ENCODE measurements at regions not wholly inside any gene's neighbourhood (a gene's known extent, or its start where the extent isn't known, plus 50 kb on each side); places are given as distances from the start of the nearest gene placed in this dataset.

- intact Hi-C loops (cut with DNase I; ENCODE audit: low total_unique reads) = no loop called here
- no peak for DNase-seq (ENCODE audit: low spot score in 2 of 2)
- TF ChIP-seq POLR2A (IDR thresholded peaks at IDR 0.05) = no peak
- TF ChIP-seq, protein P1, sequence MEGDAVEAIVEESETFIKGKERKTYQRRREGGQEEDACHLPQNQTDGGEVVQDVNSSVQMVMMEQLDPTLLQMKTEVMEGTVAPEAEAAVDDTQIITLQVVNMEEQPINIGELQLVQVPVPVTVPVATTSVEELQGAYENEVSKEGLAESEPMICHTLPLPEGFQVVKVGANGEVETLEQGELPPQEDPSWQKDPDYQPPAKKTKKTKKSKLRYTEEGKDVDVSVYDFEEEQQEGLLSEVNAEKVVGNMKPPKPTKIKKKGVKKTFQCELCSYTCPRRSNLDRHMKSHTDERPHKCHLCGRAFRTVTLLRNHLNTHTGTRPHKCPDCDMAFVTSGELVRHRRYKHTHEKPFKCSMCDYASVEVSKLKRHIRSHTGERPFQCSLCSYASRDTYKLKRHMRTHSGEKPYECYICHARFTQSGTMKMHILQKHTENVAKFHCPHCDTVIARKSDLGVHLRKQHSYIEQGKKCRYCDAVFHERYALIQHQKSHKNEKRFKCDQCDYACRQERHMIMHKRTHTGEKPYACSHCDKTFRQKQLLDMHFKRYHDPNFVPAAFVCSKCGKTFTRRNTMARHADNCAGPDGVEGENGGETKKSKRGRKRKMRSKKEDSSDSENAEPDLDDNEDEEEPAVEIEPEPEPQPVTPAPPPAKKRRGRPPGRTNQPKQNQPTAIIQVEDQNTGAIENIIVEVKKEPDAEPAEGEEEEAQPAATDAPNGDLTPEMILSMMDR (IDR thresholded peaks at IDR 0.05) = no peak
- H3K4me3 ChIP-seq (ENCODE audit: low read depth, poor library complexity, severe bottlenecking) = no peak overlapping the region
- 86 to 91% methylated on average over 5 of the region's 5 CpGs for WGBS, 2 donors
Observed at GRCh38 chr15:37856109-37856508, 78.3 kb upstream of the TMCO5A start.

DNA sequence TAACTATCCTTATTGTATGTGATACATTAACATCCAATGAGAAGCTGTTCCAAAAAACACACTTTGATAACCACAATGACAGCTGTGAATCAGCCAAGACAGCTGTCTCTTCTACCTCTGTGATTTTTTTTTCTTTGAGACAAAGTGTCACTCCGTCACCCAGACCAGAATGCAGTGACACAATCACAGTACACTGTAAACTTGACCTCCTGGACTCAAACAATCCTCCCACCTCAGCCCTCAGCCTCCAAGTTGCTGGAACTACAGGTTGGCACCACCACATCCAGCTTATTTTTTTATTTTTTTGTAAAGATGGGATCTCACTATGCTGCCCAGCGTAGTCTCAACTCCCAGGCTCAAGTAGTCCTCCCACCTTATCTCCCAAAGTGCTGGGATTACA, 73.5 kb upstream of the TMCO5A start:
- no peak for DNase-seq (ENCODE audit: low spot score in 2 of 2)
- no peak overlapping the region for H3K4me3 ChIP-seq (ENCODE audit: low read depth, poor library complexity, severe bottlenecking)
- intact Hi-C loops (cut with DNase I; ENCODE audit: low total_unique reads) = no loop called here
- TF ChIP-seq POLR2A (IDR thresholded peaks at IDR 0.05) = no peak
- WGBS, 2 donors = 72 to 81% methylated on average over 2 of the region's 2 CpGs

GRCh38 chr15:37865687-37866086, 68.8 kb upstream of the TMCO5A start:
- no peak for DNase-seq (ENCODE audit: low spot score in 2 of 2)
- WGBS, 2 donors = 79 to 90% methylated on average over 1 of the region's 1 CpG
- intact Hi-C loops (cut with DNase I; ENCODE audit: low total_unique reads) = no loop called here
- no peak overlapping the region for H3K4me3 ChIP-seq (ENCODE audit: low read depth, poor library complexity, severe bottlenecking)
- TF ChIP-seq, protein P1 (IDR thresholded peaks at IDR 0.05) = no peak
- no peak for TF ChIP-seq POLR2A (IDR thresholded peaks at IDR 0.05)

- TF ChIP-seq, protein P1 (IDR thresholded peaks at IDR 0.05) = no peak
- TF ChIP-seq POLR2A (IDR thresholded peaks at IDR 0.05) = no peak
- intact Hi-C loops (cut with DNase I; ENCODE audit: low total_unique reads) = no loop called here
- H3K4me3 ChIP-seq (ENCODE audit: low read depth, poor library complexity, severe bottlenecking) = no peak overlapping the region
- no peak for DNase-seq (ENCODE audit: low spot score in 2 of 2)
Observed at GRCh38 chr15:37870711-37871110, 63.7 kb upstream of the TMCO5A start.

GRCh38 chr15:37872661-37873060, 61.8 kb upstream of the TMCO5A start:
- DNase-seq (ENCODE audit: low spot score in 2 of 2) = no peak
- H3K4me3 ChIP-seq (ENCODE audit: low read depth, poor library complexity, severe bottlenecking) = no peak overlapping the region
- TF ChIP-seq POLR2A (IDR thresholded peaks at IDR 0.05) = no peak
- TF ChIP-seq, protein P1 (IDR thresholded peaks at IDR 0.05) = no peak
- intact Hi-C loops (cut with DNase I; ENCODE audit: low total_unique reads) = no loop called here
- 57 to 61% methylated on average over 9 of the region's 9 CpGs for WGBS, 2 donors

GRCh38 chr15:37873336-37873735, 61.1 kb upstream of the TMCO5A start:
- no peak for DNase-seq (ENCODE audit: low spot score in 2 of 2)
- intact Hi-C loops (cut with DNase I; ENCODE audit: low total_unique reads) = no loop called here
- no peak overlapping the region for H3K4me3 ChIP-seq (ENCODE audit: low read depth, poor library complexity, severe bottlenecking)
- TF ChIP-seq, protein P1 (IDR thresholded peaks at IDR 0.05) = no peak
- no peak for TF ChIP-seq POLR2A (IDR thresholded peaks at IDR 0.05)
- WGBS, 2 donors = 43 to 49% methylated on average over 3 of the region's 3 CpGs

Data from lower leg skin (tissue), 4 donors.